ENCODE measurements at regions not wholly inside any gene's neighbourhood (a gene's known extent, or its start where the extent isn't known, plus 50 kb on each side); places are given as distances from the start of the nearest gene placed in this dataset.

DNA sequence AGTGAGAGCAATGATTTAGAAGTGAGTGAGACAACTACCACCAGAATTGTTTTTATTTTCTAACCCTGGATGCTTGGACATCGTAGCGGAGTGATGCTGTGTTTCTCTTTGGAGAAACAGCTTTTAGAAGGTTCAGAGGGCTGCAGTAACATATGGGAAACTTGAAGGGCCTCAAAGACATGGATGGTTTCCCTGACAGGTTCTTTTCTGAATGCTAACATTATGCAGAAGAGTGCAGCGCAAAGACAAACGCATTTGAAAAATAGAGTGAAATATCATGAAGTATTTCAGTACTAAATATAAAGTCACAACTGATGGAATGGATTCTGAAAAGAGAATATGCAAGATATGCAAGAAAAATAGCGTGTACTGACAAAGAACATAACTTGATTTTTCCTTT, 385.1 kb upstream of the DSEL start:
- TF ChIP-seq, protein P1, sequence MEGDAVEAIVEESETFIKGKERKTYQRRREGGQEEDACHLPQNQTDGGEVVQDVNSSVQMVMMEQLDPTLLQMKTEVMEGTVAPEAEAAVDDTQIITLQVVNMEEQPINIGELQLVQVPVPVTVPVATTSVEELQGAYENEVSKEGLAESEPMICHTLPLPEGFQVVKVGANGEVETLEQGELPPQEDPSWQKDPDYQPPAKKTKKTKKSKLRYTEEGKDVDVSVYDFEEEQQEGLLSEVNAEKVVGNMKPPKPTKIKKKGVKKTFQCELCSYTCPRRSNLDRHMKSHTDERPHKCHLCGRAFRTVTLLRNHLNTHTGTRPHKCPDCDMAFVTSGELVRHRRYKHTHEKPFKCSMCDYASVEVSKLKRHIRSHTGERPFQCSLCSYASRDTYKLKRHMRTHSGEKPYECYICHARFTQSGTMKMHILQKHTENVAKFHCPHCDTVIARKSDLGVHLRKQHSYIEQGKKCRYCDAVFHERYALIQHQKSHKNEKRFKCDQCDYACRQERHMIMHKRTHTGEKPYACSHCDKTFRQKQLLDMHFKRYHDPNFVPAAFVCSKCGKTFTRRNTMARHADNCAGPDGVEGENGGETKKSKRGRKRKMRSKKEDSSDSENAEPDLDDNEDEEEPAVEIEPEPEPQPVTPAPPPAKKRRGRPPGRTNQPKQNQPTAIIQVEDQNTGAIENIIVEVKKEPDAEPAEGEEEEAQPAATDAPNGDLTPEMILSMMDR (IDR thresholded peaks at IDR 0.05), result no peak
- no peak for TF ChIP-seq ZFX (IDR thresholded peaks at IDR 0.05; ENCODE audit: borderline replicate concordance)
